ENCODE measurements at regions not wholly inside any gene's neighbourhood (a gene's known extent, or its start where the extent isn't known, plus 50 kb on each side); places are given as distances from the start of the nearest gene placed in this dataset.

DNA sequence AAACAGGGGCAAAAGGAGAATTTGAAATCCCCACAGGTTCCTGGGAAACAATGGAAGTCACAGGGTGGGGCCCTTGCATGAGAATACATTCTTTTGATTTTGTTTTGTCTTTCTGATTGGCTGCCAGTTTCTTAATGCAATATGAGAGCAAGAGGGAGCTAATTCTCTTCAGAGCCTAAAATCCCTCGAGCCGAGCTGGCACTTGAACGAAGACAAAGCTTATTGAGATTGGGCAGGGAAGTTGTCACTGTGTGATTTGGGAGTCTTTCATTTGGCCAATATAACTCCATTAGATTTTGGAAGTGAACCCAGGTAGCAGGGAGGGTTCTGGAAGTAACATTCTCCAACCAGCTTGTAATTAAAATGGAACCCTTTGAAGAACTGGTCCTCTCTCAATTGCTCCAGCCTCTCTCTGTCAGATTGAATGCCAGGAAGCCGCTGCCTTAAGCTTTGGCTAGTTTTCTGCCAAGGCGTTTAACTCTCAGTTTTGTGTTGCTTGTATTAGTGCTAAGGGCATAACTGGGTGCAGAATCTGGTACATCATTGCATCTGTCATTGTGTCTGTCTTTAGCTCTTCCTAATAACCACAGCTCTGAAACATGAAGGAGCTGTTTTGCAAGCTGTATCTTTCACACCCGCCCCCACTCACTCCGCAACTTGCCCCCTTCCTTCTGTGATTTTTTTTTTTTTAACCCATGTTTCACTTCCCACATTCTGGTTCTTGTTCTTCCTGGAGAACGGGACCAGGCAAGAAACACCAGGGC, 272.0 kb downstream of the MAF start:
- no peaks in the 10 kb centered on the region for H3K36me3 Mint-ChIP-seq (ENCODE audit: low read depth)

DNA sequence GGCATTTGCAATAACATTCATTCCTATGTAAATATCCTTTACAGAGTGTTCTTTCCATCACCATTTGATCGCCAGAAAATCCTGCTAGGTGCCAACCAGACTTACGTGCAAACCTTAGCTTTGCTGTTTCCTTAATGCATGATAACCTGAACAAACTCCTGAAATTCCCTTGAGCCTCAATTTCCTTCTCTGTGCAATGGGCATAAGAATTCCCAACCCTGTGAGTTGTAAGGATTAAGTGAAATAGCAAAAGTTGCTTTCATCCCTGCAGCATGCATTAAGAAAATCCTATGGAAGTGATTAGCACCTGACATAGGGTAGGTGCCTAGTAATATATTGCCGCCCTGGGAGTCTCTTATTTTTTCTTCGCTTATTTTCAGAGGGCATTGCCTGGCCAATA, 272.7 kb downstream of the MAF start:
- no peak overlapping the region for H3K4me3 Mint-ChIP-seq
- H3K27ac Mint-ChIP-seq (ENCODE audit: unreplicated experiment) = no peak overlapping the region
- H3K4me1 Mint-ChIP-seq = no peaks in the 10 kb centered on the region
- DNase-seq (ENCODE audit: low read depth, low spot score) = no peak
- TF ChIP-seq, protein P1, sequence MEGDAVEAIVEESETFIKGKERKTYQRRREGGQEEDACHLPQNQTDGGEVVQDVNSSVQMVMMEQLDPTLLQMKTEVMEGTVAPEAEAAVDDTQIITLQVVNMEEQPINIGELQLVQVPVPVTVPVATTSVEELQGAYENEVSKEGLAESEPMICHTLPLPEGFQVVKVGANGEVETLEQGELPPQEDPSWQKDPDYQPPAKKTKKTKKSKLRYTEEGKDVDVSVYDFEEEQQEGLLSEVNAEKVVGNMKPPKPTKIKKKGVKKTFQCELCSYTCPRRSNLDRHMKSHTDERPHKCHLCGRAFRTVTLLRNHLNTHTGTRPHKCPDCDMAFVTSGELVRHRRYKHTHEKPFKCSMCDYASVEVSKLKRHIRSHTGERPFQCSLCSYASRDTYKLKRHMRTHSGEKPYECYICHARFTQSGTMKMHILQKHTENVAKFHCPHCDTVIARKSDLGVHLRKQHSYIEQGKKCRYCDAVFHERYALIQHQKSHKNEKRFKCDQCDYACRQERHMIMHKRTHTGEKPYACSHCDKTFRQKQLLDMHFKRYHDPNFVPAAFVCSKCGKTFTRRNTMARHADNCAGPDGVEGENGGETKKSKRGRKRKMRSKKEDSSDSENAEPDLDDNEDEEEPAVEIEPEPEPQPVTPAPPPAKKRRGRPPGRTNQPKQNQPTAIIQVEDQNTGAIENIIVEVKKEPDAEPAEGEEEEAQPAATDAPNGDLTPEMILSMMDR (conservative IDR thresholded peaks at IDR 0.05) = no peak
- H3K9me3 Mint-ChIP-seq = peaks cover 4% of the 10 kb centered on the region
- H3K27me3 Mint-ChIP-seq (ENCODE audit: low read depth) = peaks cover 68% of the 10 kb centered on the region
- H3K36me3 Mint-ChIP-seq (ENCODE audit: low read depth) = no peaks in the 10 kb centered on the region

More for the DNA sequence above, 272.0 kb downstream of the MAF start:
- no peak overlapping the region for H3K27ac Mint-ChIP-seq (ENCODE audit: unreplicated experiment)
- H3K27me3 Mint-ChIP-seq (ENCODE audit: low read depth) = peaks cover 63% of the 10 kb centered on the region
- DNase-seq (ENCODE audit: low read depth, low spot score) = no peak
- peaks cover 4% of the 10 kb centered on the region for H3K9me3 Mint-ChIP-seq
- TF ChIP-seq, protein P1 (conservative IDR thresholded peaks at IDR 0.05) = no peak
- H3K4me1 Mint-ChIP-seq = no peaks in the 10 kb centered on the region
- H3K4me3 Mint-ChIP-seq = no peak overlapping the region

DNA sequence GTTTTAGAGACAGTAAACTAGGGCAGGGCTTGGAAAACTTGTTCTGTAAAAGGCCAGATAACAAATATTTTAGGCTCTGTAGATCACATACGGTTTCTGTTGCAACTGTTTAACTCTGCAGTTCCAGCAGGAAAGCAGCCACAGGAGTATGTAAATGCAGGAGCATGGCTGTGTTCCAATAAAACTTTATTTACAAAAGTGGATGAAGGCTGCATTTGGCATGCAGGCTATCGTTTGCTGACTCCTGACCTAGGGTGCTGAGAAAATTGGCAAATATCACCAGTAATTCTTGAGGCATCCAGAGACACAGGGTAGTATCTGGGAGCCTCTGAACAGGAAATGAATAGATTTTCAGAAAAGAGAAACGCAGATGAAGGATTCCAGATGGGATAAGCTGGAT, 274.0 kb downstream of the MAF start:
- DNase-seq (ENCODE audit: low read depth, low spot score) = no peak
- Mint-ChIP-seq H3K9me3 (peaks cover 2% of the 10 kb centered on the region), H3K4me3 (no peak overlapping the region), H3K27ac (ENCODE audit: unreplicated experiment) (no peak overlapping the region), H3K27me3 (ENCODE audit: low read depth) (peaks cover 70% of the 10 kb centered on the region), H3K4me1 (no peaks in the 10 kb centered on the region), H3K36me3 (ENCODE audit: low read depth) (no peaks in the 10 kb centered on the region)
- TF ChIP-seq, protein P1 (conservative IDR thresholded peaks at IDR 0.05) = no peak

DNA sequence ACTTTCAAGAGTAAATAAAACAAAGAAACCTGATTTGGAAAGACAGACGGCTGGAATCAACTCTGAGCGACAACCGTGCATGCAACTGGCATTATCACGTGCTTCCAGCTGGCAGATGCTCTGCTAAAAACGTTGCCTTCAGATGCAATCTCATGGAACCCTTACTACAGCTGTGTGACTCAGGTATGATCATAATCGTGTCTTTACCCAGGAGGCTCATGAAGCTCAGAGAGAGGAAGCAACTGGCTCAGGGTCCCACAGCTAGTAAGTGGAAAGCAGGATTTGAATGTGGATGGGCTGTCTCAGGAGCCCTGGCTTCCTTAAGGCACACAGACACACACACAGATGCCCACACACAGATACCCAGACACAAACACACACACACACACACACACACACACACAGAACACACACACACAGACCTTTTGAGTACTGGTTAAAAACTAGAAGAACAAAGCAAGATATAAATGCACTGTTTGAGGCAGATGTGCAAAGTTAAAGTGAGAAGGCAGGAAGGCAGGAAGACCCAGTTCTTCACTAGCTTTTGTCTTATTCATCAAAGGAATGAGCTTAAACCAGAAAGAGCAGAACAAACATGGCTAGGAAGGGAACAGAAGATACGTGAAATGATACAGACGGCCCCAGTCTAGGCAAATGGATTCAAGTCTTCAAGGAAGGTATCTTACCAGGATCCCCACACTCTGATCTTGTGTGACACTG, 275.2 kb downstream of the MAF start:
- Mint-ChIP-seq H3K27ac (ENCODE audit: unreplicated experiment) (no peak overlapping the region), H3K4me1 (no peaks in the 10 kb centered on the region), H3K9me3 (no peaks in the 10 kb centered on the region), H3K36me3 (ENCODE audit: low read depth) (no peaks in the 10 kb centered on the region), H3K4me3 (no peak overlapping the region), H3K27me3 (ENCODE audit: low read depth) (peaks cover 71% of the 10 kb centered on the region)
- no peak for DNase-seq (ENCODE audit: low read depth, low spot score)
- TF ChIP-seq, protein P1 (conservative IDR thresholded peaks at IDR 0.05) = no peak

DNA sequence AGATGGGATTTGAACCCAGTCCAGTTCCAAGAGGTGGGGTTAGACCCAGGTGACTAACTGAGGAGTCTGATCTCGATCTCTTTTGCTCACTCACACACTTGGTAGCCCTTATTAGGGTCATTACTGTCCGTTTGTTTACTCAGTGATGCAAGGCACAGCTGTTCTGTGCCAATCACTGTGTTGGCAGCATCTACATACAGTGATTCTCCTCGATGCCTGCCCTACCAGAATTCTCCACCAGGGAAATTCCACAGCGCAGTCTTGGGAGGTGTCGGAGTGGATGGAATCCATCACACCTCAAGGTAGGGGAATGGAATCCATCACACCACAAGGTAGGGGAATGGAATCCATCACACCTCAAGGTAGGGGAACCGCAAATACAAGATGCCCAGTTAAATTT, 279.6 kb downstream of the MAF start:
- TF ChIP-seq, protein P1 (conservative IDR thresholded peaks at IDR 0.05) = no peak
- no peaks in the 10 kb centered on the region for H3K36me3 Mint-ChIP-seq (ENCODE audit: low read depth)
- no peaks in the 10 kb centered on the region for H3K9me3 Mint-ChIP-seq
- no peaks in the 10 kb centered on the region for H3K4me1 Mint-ChIP-seq
- H3K4me3 Mint-ChIP-seq = no peak overlapping the region
- no peak for DNase-seq (ENCODE audit: low read depth, low spot score)
- H3K27ac Mint-ChIP-seq (ENCODE audit: unreplicated experiment) = no peak overlapping the region
- peaks cover 83% of the 10 kb centered on the region for H3K27me3 Mint-ChIP-seq (ENCODE audit: low read depth)
